Ascending aorta (tissue), 2 donors: ENCODE measurements at regions not wholly inside any gene's neighbourhood (a gene's known extent, or its start where the extent isn't known, plus 50 kb on each side); places are given as distances from the start of the nearest gene placed in this dataset.

Experiments
- DNase-seq, 2 donors: peaks; one replicate each; pipeline ENCODE4 v3.0.0-alpha.2; 2019; ENCODE audit warnings: low spot score in 2 of 2
- H3K27ac ChIP-seq, 2 donors: fragments of 200-600 bp; sonication (generic); one replicate each; pipeline ENCODE4 v1.5.1; 2016 to 2017; ENCODE audit warnings: mild to moderate bottlenecking in 1 of 2
- H3K27me3 ChIP-seq: fragments of 200-600 bp; sonication (generic); one replicate; pipeline ENCODE4 v1.5.1; 2017
- H3K36me3 ChIP-seq, 2 donors: fragments of 200-600 bp; sonication (generic); one replicate each; pipeline ENCODE4 v1.5.1; 2016
- H3K4me1 ChIP-seq, 2 donors: fragments of 200-600 bp; sonication (generic); one replicate each; pipeline ENCODE4 v1.5.1; 2016 to 2017; ENCODE audit warnings: mild to moderate bottlenecking in 1 of 2
- H3K4me3 ChIP-seq, 2 donors: fragments of 200-600 bp; sonication (generic); one replicate each; pipeline ENCODE4 v1.5.1; 2016 to 2017; ENCODE audit warnings: mild to moderate bottlenecking in 1 of 2
- H3K9me3 ChIP-seq, 2 donors: fragments of 200-600 bp; sonication (generic); one replicate each; pipeline ENCODE4 v1.5.1; 2016
- intact Hi-C: fragments of 100-400 bp; cut with DNase I; formaldehyde crosslinking; loops from one replicate; pipeline ENCODE4 v1.15.1; 2023
- TF ChIP-seq, protein P1 (sequence below), 3 experiments: fragments of 200-600 bp in 2 of 3; fragments of 450-650 bp in 1 of 3; sonication (generic) in 2 of 3; IDR thresholded peaks; one replicate each; pipeline ENCODE4 v1.5.1; 2016 to 2019; ENCODE audit warnings: antibody characterized with exemption in 3 of 3, mild to moderate bottlenecking in 1 of 3, moderate library complexity in 1 of 3

DNA sequence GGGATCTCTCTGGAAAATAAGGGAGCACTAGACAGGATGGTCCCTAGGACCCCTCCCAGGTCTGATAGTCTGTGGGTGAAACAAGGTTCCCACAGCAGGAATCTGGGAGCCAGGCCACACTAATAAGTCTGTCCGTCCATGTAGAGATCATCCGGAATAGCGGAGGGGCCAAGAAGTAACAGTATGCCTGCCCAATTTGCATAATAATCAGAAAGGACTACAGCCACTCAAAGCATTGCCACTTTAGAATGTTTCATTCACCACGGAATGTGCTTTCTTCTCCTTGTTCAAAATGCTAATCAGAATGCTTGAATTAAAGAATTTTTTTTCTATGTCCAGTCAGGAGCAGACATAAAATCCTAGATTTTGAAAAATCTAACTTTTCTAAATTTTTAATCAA lies 254.9 kb downstream of the ACTL7B start:
- intact Hi-C loops, result no loop called here
- no peak overlapping the region for H3K27ac ChIP-seq
- H3K4me1 ChIP-seq, result no peaks in the 10 kb centered on the region
- H3K36me3 ChIP-seq, result no peaks in the 10 kb centered on the region
- DNase-seq, result no peak
- no peak overlapping the region for H3K4me3 ChIP-seq
- no peaks in the 10 kb centered on the region for H3K27me3 ChIP-seq
- TF ChIP-seq, protein P1, sequence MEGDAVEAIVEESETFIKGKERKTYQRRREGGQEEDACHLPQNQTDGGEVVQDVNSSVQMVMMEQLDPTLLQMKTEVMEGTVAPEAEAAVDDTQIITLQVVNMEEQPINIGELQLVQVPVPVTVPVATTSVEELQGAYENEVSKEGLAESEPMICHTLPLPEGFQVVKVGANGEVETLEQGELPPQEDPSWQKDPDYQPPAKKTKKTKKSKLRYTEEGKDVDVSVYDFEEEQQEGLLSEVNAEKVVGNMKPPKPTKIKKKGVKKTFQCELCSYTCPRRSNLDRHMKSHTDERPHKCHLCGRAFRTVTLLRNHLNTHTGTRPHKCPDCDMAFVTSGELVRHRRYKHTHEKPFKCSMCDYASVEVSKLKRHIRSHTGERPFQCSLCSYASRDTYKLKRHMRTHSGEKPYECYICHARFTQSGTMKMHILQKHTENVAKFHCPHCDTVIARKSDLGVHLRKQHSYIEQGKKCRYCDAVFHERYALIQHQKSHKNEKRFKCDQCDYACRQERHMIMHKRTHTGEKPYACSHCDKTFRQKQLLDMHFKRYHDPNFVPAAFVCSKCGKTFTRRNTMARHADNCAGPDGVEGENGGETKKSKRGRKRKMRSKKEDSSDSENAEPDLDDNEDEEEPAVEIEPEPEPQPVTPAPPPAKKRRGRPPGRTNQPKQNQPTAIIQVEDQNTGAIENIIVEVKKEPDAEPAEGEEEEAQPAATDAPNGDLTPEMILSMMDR (IDR thresholded peaks at IDR 0.05), result no peak
- no peaks in the 10 kb centered on the region for H3K9me3 ChIP-seq

DNA sequence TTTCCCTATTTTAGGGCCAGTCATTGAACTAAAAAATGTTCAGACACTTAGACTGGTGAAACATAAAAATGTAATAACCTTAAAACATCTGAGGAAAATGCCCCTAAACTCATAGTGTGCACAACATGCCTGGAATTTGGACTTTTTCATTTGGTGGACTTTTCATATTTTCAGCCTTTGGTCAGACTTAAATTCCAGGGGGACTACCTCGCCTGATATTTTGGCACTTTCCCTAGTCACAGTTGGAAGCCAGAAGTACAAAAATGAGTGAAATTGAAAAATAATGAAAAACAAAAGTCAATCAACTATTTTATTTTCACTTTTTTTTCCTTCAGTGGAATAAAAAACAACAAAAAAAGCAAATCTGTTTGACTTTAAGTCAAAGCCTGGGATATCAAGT lies 256.2 kb downstream of the ACTL7B start:
- no peaks in the 10 kb centered on the region for H3K9me3 ChIP-seq
- intact Hi-C loops, result no loop called here
- H3K4me1 ChIP-seq, result no peaks in the 10 kb centered on the region
- H3K4me3 ChIP-seq, result no peak overlapping the region
- H3K36me3 ChIP-seq, result no peaks in the 10 kb centered on the region
- no peak for DNase-seq
- TF ChIP-seq, protein P1 (IDR thresholded peaks at IDR 0.05), result no peak
- H3K27ac ChIP-seq, result no peak overlapping the region
- H3K27me3 ChIP-seq, result no peaks in the 10 kb centered on the region

DNA sequence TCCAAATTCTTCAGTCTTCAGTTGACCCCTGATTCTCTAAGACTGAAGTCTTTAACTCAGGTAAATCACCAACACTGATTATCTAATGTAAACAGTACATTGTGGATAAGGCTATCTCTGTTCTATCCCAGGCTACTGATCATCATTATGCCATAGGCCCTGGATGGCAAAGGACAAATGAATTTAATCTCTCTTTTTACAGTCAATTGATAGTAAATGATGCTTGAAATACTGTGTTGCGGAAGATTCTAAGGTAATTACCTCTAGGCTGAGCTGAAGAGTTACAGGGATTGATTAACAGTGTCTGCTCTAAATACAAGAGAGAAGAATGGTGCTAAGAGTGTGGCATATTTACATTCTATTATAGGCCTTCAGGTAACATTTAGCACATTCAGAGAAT lies 264.7 kb downstream of the ACTL7B start:
- Histone ChIP-seq H3K9me3 (no peaks in the 10 kb centered on the region), H3K36me3 (no peaks in the 10 kb centered on the region), H3K4me1 (no peaks in the 10 kb centered on the region), H3K27me3 (no peaks in the 10 kb centered on the region), H3K4me3 (no peak overlapping the region), H3K27ac (no peak overlapping the region)
- intact Hi-C loops, result no loop called here
- DNase-seq, result no peak
- TF ChIP-seq, protein P1 (IDR thresholded peaks at IDR 0.05), result no peak

DNA sequence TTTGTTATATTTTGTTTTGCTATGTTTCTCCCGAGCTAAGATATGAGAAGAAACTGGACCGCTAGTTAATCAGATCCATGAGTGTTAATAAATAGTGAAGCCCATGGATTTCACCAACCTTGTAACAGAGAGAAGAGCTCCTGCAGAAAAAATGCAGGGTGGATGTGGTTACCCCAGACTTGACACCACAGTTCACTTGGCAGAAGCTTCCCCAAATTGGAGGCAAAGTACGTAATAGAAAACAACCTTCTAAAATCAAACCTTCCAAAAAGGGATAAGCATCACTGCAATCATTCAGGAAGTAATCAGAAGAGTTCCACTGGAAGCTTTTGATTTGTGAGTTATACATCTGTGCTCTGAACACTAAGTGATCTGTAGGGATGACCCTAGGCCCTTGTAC lies 267.5 kb downstream of the ACTL7B start:
- H3K4me1 ChIP-seq, result no peaks in the 10 kb centered on the region
- no peaks in the 10 kb centered on the region for H3K9me3 ChIP-seq
- intact Hi-C loops, result no loop called here
- TF ChIP-seq, protein P1 (IDR thresholded peaks at IDR 0.05), result no peak
- no peaks in the 10 kb centered on the region for H3K27me3 ChIP-seq
- no peaks in the 10 kb centered on the region for H3K36me3 ChIP-seq
- no peak overlapping the region for H3K27ac ChIP-seq
- no peak overlapping the region for H3K4me3 ChIP-seq
- DNase-seq, result no peak

DNA sequence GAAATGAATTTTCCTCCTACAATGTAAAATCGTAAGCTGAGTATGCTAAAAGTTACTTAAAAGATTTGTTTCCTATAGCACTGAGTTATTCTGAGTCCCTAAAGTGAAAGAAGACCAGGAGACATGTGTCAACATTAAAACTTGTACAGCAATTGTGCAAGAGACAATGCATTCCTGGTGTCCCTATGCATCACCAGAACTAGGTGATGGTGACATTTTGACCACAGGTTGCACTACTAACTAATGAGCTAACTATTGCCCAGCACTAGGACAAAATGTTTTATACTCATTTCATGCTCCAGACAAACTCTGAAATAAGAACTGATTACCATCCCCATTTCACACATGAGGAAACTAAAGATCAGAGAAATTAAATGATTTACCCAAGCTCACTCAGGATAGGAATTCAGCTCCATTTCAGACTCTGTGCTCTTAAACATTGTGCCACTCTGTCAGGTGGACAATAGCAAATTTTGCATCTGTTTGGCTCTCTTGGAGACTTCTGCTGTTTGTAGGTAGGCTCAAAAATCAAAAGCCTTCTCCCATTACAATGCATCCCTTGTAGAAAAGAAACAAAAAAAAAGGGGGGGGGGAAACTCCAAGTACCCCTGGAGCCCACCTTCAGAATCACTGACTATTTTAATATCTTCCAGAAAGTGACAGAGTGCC lies 269.2 kb downstream of the ACTL7B start:
- no peak overlapping the region for H3K27ac ChIP-seq
- H3K9me3 ChIP-seq, result no peaks in the 10 kb centered on the region
- intact Hi-C loops, result no loop called here
- H3K27me3 ChIP-seq, result no peaks in the 10 kb centered on the region
- TF ChIP-seq, protein P1 (IDR thresholded peaks at IDR 0.05), result no peak
- no peak for DNase-seq
- H3K36me3 ChIP-seq, result no peaks in the 10 kb centered on the region
- no peak overlapping the region for H3K4me3 ChIP-seq
- H3K4me1 ChIP-seq, result no peaks in the 10 kb centered on the region

DNA sequence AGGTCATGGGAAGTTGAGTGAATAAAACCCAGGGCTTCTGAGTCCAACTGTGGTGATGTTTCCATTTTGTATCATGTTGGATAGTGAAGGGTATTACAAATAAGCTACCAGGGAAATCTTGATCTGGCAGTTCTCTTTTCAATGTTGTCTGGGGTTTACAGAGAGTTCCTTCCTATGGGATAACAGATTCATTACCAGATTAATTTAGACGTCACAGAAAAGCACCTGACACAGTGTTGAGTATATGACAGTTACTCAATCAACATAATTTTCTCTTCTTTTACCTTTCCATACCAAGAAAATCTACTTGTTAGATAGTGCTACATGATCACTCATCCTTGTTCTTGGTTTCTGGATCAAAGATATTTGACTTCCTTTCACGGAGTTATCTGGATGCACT lies 270.9 kb downstream of the ACTL7B start:
- H3K9me3 ChIP-seq, result no peaks in the 10 kb centered on the region
- no peaks in the 10 kb centered on the region for H3K27me3 ChIP-seq
- TF ChIP-seq, protein P1 (IDR thresholded peaks at IDR 0.05), result no peak
- H3K4me3 ChIP-seq, result no peak overlapping the region
- no peaks in the 10 kb centered on the region for H3K36me3 ChIP-seq
- no peak overlapping the region for H3K27ac ChIP-seq
- intact Hi-C loops, result no loop called here
- H3K4me1 ChIP-seq, result no peaks in the 10 kb centered on the region
- no peak for DNase-seq
